GM21360 (cell line): ENCODE measurements at regions not wholly inside any gene's neighbourhood (a gene's known extent, or its start where the extent isn't known, plus 50 kb on each side); places are given as distances from the start of the nearest gene placed in this dataset.

Source experiments
- ATAC-seq: cut with Tn5 transposase; IDR thresholded peaks from one replicate; pipeline ENCODE4 v1.9.1; 2021; ENCODE audit warnings: mild to moderate bottlenecking, moderate library complexity; ENCODE audit not compliant: unreplicated experiment

DNA sequence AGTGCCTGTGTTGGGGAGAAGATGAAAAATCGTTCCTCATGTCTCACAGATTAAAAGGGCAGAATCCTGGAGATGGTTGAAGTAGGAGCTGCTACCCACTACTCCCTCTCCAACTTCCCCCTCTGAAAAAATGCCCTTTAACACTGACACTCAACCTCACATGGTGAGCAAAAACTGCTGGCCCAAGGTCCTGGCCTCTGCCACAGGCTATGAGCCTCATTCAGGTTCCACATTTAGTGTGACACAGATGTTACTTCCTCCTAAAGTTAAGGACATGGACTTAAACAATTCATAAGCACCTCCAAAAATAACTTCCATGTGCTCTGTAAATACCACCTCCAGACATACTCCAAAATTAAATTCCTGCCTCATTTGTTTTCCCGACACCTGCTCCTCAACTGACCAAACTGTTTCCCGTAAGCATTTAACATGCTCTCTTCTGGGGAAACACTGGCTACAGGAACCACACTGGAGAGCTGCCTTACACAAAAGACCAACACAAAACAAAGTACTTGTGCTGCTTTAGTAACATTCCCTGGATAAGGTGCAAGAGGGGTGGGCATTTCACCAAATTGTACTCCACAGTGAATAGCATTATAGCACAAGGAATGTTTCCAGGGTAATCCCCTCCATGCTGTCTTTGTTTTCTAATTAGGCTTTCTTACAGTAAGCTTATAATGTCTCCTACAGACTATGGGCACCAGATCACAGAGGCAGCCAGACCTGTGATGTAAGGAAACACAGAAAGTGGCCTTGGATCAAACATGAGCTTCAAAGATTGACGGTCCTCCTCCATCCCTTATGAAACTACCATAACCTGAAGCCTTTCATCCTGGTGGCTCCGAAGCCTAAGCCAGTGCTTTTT, 57.0 kb downstream of the PHLDA1 start:
- ATAC-seq = no peak

DNA sequence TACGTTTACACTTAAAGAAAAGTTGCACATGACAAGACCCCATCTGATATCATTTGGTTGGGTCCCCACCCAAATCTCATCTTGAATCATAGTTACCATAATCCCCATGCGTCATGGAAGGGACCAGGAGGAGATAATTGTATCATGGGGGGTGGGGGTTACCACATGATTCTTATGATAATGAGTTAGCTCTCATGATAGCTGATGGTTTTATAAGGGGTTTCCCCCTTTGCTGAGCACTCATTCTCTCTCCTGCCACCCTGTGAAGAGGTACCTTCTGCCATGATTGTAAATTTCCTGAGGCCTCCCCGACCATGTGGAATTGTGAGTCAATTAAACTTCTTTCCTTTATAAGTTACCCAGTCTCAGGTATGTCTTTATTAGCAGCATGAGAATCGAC, 60.3 kb downstream of the PHLDA1 start:
- ATAC-seq = no peak

DNA sequence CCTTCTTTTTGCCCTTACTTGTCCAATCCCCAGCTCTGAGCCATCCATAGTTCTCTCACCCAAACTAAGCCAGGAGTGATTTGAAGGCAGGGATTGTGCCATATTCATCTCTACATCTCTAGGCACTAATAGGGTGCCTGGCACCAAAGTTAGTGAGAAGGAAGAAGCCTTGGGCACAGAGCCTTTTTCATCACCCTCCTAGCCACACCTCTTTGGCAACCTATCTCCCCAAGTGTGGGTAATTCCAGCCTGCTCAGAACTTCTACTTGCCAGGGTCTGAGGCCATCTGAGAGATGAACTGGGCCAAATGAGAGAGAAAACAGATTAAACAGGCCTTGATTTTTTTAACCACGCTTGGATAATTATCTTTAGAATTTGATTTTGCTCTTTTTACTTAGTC, 61.3 kb downstream of the PHLDA1 start:
- ATAC-seq = no peak

DNA sequence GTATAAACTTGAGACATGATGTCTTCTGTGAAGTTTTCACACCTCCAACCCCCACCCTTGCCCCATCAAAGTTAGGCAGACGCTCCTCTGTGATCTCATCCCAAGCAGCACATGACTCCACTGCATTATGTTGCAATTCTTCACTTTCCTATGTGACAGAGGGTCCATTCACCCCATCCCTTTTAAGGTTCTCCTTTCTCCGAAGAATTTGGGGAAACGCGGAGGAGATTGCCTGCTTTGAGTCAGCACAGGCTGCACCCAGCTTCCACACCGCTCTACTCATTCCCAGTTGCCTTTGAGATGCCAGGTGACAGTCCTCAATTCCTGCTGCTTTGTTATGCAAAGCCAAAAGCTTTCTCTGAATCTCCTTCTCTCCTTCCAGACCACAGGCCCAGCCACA, 61.8 kb downstream of the PHLDA1 start:
- no peak for ATAC-seq

GRCh38 chr12:75965661-75966060, 65.9 kb downstream of the PHLDA1 start:
- no peak for ATAC-seq

DNA sequence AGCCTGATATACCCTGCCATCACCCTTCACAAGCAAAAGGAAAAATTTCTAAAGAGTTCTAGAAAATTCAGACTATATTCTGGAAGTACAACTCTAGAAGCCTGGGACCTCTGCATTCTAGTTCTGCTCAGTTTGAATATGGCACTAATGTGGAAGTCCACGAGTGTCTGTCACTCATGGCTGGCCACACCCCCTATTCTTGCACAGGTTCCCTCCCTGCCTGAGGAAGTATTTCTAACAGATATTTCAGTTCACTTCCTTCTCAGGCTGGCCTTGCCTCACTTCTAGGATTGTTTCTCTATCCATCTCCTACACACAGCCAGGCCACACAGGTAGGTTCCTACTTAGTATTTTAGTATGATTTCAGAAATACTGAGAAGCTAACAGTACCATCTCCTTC, 67.4 kb downstream of the PHLDA1 start:
- no peak for ATAC-seq

GRCh38 chr12:75961878-75962277, 69.7 kb downstream of the PHLDA1 start:
- ATAC-seq = no peak

- ATAC-seq = no peak
These were observed 70.5 kb downstream of the PHLDA1 start for GRCh38 chr12:75960954-75961661.

GRCh38 chr12:75960086-75960910, 71.3 kb downstream of the PHLDA1 start:
- no peak for ATAC-seq

DNA sequence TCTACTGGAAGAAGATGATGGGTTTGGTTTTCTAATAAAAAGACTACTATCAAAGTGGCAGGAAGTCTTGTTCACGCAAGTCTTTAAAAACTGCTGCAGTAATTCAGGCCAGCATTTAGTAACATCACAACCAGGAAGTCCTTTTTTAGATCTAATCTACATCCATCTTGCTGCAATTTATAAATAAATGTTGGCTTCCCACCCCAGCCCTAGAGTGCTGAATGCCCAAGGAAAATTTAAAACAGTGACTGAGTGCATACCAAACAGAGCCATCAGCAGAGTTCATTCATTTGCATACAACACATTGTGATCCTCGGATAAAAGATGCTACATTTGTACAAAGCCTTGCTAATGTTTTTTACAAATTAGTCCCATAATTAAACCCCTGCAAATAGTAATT, 72.1 kb downstream of the PHLDA1 start:
- no peak for ATAC-seq

DNA sequence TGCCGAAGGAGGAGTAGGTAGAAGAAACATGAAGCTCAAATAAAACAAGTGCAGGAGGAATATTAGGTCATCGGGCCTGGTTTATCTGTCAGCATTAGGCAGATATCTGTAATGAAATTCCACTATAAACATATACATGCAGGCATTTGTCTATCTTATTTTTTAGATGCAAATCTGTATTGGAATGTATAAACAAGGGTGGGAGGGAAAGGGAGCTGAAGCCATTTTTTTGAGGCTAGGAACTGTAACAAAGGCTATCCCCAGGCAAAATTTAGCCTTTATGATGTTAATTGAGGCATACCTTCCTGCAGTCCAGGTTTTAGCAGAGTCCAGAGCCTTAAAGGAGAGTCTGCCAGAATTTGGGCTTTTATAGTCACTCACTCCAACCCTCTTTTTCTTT, 72.5 kb downstream of the PHLDA1 start:
- no peak for ATAC-seq

DNA sequence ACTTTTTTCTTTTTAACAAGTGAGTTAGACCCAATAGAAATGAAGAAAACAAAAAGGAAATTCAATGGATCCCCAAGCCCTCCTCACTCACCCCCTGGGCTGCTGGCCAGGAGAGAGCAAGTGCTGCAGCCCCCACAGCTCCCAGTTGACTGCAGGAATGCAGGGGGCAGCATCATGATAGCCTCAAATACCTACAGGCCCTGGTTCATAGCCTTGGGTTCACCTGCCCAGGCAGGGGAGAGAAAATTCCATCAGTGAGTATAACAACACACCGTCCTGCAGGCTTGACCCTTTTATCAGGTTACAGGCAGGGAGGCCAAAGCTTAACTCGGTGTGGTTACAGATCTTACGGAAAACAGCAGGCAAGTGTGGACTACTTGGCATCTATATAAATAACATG, 76.3 kb downstream of the PHLDA1 start:
- ATAC-seq = no peak

DNA sequence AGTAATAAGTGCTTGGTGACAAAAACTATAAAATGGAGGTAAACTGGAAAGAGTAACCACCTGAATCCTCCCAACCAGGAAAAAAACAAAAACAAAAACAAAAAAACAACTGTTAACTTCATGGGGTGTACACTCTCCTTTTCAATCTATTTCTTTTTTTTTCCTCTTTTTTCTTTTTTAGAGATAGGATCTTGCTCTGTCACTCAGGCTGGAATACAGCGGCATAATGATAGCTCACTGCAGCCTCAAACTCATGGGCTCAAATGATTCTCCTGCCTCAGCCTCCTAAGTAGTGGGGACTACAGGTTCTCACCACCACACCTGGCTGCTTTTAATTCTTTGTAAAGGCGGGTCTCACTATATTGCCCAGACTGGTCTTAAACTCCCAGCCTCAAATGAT, 76.8 kb downstream of the PHLDA1 start:
- no peak for ATAC-seq

- ATAC-seq = no peak
These were observed 77.5 kb downstream of the PHLDA1 start for GRCh38 chr12:75954041-75954440.

DNA sequence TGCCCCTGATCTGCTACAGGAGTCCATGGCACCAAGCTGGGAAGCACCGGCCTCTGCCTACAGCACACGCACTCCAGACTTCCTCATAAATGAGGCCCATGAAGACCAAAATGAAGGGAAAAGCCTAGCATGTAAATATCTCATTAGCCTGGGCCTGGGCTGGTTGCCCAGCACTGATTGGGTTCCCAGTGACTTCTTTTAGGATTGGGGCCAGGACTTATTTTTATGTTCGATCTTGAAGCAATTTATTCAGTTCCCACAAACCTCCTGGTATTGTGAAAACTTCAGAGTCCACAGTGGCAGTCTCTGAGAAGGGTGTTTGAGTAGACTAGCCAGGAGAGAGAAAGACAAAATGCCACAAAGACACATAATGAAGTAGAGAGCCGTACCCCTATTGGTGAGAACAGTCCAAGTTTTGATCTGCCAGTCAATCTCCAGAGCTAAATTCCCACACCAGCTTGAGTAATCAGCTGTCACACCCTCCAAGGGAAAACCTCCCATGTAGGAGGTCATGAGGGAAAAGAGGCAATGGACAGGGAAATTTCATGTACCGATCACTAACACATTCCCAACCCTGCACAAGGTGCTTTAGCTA, 78.2 kb downstream of the PHLDA1 start:
- no peak for ATAC-seq

- ATAC-seq = no peak
These were observed 79.9 kb downstream of the PHLDA1 start for GRCh38 chr12:75951399-75952278.

GRCh38 chr12:75947156-75947723, 84.3 kb downstream of the PHLDA1 start:
- no peak for ATAC-seq

DNA sequence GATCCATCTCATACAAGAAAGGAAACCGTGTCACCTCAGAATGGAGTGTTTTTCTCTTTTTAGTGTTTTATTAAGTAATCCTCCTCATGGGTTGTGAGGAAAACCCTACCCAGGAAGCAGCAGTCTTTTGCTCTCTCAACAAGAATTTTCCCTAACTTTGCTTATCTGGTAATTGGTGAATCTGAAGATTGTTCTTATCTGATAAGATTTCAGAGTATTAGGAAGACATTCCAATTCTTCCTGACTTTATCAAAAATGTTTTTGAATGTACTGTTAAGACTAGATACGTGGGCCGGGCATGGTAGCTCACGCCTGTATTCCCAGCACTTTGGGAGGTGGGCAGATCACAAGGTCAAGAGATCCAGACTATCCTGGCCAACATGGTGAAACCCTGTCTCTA, 86.0 kb downstream of the PHLDA1 start:
- ATAC-seq = no peak

GRCh38 chr12:75944905-75945432, 86.6 kb downstream of the PHLDA1 start:
- no peak for ATAC-seq
